ENCODE measurements at regions not wholly inside any gene's neighbourhood (a gene's known extent, or its start where the extent isn't known, plus 50 kb on each side); places are given as distances from the start of the nearest gene placed in this dataset.
A peak's percentile ranks its signal among the peaks of the same experiment; 100 is the strongest.

DNA sequence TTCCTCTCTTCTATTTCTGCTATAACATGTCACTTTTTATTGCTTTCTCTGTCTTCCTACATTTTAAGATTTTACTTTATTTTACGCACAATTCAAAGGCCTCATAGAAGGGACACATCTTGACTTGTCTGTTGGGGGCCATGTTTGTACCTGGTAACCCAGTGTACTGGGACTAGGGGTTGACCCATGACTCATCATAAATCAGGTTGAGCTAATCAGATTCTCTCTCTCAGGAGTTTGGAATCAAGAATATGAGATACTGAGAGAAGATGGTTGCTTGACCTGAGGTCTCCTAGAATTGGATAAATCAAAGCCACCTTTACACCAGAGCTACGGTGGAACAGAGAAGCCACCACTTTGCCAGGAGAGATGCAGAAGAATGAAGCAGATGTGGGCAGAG is 153.0 kb downstream of the UXS1 start:
- no peak for DNase-seq (ENCODE audit: low spot score)

DNA sequence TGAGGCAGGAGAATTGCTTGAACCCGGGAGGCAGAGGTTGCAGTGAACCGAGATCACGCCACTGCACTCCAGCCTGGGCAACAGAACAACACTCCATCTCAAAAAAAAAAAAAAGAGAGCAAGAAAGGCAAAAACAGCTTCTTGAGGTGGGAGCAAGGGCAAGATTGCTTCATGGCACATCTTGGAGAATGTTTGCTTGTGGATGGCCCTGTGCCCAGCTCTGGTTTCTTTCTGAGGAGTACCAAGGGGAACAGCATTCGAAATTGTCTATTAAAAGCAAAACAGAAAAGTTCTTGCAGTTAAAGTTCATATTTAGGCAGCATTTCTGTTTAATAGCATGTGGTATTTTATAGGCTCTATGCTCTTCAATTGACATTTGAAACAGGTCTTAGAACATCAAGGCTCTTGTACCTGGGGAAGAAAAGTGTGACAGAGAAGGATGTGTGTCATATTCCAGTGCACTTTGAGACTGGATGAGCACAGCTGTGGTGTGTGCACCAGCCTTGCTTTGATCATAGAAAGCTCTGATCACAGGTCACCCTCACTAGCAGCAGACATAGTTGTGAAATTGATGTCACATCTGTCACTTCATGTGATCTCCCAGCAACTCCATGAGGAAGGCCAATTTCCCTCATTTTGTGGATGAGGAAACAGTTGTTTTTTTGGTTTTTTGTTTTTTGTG is 154.3 kb downstream of the UXS1 start:
- peak; percentile 42 for DNase-seq (ENCODE audit: low spot score)

DNA sequence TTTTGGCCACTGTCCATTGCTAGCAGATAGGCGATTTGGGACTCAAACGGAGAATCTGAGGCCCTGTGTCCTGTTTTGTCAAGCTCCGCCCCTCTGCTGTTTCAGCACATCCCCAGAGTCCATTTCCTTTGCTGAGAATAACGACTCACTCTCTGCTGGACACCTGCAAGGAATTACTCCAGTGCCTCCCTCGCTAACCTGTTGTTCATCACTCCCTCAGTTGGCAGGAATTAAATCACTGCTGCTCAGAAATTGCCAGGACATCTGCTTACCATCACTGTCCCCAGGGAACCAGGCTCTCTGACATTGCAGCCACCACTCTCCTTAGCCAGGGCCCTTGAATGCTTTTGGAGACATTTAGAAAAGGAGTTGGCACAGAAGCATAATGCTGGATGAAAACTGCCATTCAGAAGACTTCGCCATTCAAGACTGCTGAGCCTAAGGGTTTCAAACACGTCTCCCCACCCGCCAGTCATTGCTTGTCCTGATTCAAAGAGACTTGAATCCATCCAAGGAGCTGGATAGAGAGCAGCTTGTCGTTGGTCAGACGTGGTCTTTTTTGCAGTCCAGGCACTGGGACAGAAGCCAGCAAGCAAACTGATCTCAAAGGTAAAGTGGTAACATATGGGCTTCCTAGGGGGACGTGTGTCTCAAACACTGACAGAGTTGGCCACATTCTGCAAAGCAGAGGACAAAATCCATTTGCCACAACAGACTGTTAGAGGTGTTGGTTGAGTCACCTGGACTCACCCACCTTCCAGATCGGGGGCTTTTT is 155.3 kb downstream of the UXS1 start:
- DNase-seq (ENCODE audit: low spot score), result no peak

DNA sequence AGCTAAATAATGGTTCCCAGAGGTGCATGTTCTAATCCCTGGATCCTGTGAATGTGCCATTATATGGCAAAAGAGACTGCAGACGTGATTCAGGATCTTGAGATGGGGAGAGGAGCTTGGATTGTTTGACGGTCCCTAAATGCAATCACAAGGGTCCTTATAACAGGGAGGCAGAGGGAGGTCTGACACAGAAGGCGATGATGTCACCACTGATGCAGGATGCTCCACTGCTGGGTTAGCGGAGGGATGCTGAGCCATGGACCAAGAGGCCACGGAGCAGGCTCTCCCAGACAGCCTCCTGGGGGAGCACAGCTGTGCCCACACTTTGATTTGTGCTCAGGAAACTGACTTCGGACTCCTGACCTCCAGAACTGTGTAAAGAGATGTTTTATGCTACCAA is 156.2 kb downstream of the UXS1 start:
- DNase-seq (ENCODE audit: low spot score), result no peak

DNA sequence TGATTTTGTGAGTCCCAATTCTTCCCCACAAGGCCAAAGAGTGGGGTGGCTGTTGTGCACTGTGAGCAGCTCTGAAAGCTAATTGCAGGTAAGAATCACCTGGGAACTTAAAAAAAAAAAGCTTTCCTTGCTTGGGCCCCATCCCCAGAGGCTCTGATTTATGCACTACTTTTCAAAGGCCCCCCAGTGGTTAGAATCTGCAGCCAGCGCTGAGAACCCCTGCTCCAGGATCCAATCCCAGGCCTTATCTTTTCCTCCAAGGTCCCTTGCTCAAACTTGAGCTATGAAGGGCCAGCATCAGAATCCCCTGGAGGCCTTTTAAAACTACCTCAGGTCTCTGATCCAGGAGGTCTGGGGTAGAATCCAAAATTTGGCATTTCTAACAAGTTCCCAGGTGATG is 156.8 kb downstream of the UXS1 start:
- no peak for DNase-seq (ENCODE audit: low spot score)

DNA sequence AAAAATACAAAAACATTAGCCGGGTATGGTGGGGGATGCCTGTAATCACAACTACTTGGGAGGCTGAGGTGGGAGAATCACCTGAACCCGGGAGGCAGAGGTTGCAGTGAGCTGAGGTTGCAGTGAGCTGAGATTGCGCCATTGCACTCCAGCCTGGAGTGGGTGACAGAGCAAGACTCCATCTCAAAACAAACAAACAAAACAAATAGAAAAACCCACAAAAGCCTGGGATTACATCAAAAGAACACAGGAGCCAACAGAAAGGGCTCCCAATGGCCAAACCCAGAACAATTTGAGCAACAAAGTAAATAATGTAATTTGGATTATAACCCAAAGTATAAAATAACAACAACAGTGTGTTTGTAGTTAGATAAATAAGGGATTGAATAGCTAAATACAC is 159.8 kb downstream of the UXS1 start:
- DNase-seq (ENCODE audit: low spot score), result no peak

DNA sequence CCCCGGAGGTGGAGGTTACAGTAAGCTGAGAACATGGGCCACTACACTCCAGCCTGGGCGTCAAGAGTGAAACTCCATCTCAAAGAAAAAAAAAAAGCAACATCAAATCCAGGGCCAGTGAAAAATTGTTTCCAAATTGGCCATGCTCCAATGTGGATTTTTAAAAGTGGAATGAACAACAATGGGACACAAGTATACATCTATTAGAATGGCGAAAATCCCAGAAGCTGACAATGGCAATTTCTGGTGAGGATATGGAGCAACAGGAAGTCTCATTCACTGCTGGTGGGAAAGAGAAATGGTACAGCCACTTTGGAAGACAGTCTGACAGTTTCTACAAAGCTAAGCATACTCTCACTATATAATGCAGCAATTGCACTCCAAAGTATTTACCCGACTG is 161.4 kb downstream of the UXS1 start:
- DNase-seq (ENCODE audit: low spot score), result no peak

DNA sequence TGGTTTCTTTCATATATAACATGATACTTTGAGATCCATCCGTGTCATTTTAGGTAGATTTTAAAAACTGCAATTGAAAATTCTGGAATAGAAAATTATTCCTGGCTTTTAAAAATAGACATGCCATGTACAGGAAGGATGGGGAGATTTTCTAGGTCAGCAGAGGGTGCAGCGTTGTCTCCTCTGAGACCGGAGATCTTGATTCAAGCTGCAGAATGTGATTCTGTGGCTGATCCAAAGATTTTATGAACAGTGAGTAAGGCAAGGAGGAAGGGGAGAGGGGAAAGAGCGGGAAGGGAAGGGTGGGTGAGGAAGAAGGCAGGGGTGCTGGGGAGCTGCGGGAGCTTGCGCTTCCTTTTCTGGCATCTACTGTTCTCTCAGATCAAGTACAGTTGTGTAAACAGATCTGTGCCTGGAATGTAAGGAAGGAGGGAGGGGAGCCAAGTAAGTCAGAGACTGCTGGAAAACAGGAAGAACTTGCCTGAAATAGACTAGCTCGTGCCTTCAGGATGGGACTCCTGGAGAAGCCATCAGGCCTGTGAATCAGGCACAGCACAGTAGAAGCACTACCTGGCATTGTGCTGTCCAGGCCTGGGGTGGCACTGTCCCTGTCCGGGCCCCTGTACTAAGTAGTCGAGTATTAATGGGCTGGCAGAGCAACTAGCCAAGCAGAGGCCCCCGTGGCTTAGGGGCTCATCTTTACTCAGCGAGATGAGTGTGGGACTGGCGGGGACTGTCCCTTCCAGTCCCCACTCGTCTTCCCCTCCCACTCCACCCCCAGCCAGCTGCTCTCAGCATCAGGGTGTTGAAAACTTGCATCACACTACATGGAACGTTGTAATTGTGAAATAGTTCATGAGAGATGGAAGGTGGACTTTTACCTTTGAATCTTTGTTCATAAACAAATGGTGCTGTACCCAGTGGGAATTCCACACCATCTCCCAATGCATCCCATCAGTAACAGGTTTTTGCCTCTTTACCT is 163.5 kb downstream of the UXS1 start:
- peak; percentile 76 for DNase-seq (ENCODE audit: low spot score)

DNA sequence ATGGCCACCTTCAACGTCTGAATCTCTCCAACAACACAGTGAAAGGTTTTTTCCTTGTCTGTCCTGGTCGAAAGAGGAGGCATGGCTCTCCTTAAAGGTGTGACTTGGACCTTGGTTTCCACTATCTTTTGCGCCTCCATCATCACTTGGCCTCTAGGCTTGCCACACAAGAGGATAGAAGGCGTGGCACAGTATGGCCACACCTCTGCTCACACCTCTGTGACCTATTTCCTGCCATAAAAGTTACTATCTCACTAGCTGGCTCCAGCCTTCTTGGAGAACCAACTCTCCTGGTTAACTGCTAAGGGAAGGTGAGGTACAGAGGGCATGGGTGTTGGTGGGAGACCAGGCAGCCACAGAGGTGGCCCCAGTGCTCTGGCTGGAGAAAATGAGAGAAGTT is 165.9 kb downstream of the UXS1 start:
- no peak for DNase-seq (ENCODE audit: low spot score)

DNA sequence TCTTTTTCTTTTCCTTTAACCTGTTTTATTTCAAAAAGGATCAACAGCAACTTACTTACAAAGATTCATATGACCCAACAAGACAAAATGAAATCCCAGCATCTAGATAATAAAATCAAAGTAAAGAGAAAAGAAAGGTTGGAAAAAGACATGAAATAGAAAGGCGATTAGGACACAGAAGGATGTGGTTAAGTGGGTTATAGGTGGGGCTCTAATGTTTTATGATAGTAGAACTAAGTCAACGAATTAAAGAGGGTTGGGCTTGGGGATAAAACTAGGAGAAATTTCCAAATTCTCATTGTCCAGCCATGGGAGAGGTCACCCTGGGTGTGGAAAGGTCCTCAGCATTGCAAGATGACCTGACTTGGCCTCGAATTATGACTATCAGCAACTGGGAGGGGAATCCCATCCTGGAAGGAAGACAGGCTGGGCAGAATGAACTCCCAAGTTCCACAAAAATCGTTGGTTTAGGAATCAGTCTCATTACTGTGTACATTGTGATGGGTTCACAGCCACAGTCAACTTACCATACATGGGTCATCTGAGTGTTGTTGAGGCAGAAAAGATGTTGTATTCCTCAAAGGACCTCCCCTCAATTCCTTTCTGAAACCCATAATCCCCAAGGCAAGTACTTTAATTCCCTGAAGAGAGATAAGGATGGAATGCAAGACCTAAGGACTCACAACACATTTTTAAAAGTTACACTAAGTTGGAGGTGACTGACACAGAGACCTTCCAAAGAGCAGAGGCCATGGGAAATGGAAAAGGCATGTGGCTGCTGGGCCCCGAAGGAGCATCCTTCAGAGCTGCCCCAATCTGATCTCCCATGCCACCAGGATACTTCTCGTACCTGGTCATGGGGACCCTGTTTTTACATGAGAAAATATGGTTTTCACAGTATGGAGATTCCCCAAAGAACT is 167.6 kb downstream of the UXS1 start:
- DNase-seq (ENCODE audit: low spot score), result no peak

DNA sequence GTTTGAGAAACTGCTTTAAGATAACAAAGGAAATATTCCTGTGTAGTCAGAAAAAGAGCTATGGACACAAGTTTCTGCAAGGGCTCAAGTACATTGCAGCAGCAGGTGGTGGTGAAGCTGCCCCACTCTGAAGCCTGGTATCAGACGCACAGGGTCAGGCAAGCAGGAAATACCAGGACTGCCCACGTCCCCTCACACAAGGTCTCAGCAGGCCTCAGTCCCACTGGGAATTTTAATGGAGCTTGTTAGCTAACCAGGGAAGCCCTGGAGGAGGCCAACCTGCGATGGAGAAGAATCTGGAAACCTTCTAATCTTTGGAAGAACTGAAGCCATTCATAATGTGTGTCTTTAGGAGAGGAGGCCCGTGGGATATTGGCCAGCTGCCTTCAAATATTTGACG is 168.3 kb downstream of the UXS1 start:
- DNase-seq (ENCODE audit: low spot score), result no peak

DNA sequence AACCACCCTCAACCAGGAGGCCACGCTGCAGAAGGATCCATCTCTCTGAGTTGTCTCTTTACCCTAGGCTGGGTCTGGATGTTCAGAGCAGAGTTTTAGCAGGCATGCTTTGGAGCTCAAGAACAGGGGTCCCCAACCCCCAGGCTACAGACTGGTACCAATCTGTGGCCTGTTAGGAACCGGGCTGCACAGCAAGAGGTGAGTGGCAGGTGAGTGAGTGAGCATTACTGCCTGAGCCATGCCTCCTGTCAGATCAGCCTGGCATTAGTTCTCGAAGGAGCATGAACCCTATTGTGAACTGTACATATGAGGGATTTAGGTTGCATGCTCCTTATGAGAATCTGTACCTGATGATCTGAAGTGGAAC is 172.5 kb downstream of the UXS1 start:
- DNase-seq (ENCODE audit: low spot score), result no peak

DNA sequence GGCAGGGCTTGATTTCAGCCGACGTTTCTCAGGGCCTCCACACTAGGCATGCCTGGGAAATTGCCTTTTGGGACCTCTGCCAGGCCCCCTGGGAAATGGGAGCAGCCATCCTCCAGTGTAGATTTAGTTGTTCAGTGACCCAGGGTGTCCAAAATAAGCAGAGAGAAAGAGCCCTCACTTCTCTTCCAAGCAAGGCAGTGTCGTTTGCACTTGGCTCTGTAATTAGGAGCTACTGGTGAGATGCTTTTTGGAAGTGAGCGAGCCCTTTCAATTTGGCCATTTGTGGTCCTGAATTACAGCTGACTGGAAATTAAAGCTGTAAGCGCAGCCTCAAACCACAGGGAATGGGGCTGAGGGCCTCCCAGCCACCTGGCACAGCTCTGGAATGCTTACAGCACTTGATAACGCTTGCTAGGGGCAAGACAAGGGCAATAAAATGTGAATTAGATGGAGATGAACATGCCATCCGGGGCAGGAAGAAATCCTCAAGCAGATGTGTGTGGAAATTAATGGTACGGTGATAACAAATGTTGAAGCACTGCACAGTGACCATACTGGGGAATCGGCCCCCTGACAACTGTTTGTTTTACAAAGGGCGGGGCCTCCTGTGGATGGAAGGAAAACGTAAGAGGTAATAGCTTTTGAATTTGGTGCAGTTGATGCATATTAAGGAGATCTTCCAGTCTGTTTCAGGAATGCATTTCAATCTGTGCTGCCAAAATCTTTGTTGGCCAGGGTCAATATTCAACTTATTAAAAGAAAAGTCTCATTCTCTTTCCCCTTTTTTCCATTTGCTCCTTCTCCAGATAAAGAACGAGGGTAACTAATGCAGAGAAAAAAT is 173.1 kb downstream of the UXS1 start:
- DNase-seq (ENCODE audit: low spot score), result no peak

DNA sequence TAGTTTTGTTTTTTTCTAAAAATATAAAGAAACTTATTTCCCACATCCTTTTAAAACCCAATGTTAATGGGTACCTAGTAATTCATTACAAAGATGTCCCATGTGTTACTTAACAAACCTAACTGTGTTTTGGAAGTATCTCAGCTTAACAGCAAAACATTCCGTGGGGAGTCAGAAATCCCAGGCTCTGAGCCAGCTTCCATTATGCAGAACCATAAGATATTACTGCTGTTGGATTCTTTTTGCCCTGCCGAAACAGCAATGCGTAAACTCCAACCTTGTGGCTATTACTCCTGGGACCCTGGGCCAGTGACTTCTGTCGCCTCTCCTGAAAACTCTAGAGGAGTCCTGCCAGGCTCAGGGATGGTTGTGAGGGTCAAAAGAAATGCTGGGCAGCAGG is 174.1 kb downstream of the UXS1 start:
- no peak for DNase-seq (ENCODE audit: low spot score)

DNA sequence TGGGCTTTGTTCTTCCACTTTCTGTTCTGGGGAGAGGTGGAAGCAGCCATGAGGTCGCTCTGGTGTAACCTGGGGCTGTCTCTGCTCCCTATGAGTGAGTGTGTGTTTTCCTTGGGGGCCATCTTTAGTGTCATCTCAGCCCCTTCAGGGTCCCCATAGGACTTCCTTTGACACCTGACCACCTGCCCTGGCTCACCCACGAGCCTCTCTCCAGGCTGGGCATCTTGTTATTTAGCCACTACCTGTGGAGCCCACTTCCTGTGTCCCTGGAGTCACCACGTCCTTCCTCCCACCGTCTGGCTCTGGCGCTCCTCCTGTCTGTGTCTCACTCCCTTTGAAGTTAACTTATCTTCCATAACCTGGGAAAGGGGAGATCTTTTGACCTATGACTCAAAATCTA is 176.0 kb downstream of the UXS1 start:
- no peak for DNase-seq (ENCODE audit: low spot score)

DNA sequence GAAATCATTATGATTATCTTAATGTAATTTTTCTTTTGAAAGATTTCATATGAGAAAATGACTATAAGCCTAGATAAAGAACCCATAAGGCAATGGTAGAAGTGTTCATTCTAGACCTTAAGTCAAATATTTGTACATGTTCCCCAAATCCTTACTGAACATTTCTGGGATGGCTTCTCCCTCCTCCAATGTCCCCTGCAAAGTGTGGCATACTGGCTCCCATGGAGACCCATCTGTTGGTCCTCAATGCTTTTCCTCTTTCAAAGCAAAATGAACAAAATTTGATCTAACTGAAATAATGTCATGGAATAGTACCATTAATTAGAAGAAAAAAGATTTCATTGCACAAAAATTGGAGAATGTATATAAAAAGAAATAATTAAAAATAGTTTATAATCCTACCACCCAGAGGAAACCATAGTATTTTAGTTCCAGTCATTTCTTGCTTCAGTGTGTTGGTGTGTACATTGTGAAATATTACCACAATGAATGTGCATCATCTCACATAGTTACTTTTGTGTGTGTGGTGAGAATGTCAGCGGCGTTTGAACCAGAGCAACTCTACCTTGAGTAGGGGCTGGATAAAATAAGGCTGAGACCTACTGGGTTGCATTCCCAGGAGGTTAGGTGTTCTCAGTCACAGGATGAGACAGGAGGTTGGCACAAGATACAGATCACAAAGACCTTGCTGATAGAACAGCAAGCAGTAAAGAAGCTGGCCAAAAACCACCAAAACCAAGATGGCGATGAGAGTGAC is 181.3 kb downstream of the UXS1 start:
- DNase-seq (ENCODE audit: low spot score), result no peak

DNA sequence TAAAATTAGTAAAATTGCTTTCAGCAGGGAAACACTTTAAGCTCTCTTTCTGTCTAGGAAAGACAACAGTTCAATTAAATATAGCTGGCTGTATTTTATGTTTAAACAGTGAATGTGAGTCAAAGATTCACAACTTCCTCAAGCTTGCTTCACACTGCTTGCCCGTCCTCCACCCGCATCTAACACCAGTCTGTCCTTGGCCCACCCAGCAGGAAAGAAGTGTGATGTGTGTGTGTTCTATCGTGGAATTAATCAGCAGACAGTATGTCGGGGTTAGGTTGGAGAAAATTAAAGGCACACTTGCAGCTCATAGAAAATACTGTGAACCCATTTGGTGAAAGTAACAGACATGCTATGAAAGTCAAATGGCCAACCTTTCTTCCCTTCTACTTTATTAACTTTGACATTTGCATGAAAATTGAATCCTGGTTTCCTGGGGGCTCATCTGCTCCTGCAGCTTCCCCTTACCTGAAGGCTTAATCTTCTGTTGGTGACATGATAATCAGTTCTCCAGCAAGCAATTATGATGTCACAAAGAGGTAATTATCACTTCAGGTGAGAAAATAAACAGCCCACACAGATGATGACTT is 182.0 kb downstream of the UXS1 start:
- no peak for DNase-seq (ENCODE audit: low spot score)

DNA sequence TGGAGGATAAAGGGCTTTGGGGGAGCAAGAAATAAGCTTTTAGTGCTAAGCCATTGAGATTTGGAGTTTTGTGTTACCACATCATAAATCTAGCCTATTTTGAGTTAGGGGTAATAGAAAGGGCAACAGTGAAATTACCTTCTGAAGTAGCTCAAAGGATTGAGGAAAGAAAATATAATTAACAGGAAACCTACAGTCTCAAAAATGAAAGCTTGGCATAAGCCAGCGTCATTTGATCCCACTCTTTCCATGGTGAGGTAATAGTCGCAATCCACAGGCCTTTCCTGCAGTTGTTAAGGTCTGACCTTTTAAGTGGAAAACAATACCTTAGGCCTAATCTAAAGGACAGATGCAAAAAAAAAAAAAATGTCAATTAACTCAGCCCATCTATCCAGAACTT is 182.7 kb downstream of the UXS1 start:
- DNase-seq (ENCODE audit: low spot score), result no peak

DNA sequence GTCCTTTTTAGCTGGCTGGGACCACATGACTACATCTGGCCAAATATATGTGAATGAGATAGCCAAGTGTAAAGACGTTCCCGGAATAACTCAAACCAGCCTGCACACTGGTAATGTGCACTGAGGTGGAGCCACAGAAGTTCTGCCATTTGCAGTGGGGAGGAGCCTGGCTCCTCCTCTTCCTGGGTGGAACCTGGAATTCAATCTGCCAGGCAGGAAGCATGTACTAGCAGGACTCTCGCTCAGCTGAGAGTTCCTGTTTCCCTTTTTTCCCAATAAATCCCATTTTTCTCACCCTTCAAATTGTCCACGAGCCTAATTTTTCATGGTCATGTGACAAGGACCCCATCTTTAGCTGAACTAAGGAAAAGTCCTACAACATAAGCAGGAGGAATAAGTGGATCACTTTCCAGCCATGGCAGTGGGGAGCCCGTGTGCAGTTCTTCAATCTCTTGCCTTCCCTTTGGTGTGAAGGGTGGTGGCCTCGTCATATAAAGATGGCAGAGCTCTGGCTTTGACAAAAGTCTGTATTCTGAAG is 183.2 kb downstream of the UXS1 start:
- no peak for DNase-seq (ENCODE audit: low spot score)

Measured in mucosa of gallbladder (tissue), 1 donor.